ENCODE measurements at regions not wholly inside any gene's neighbourhood (a gene's known extent, or its start where the extent isn't known, plus 50 kb on each side); places are given as distances from the start of the nearest gene placed in this dataset.

DNA sequence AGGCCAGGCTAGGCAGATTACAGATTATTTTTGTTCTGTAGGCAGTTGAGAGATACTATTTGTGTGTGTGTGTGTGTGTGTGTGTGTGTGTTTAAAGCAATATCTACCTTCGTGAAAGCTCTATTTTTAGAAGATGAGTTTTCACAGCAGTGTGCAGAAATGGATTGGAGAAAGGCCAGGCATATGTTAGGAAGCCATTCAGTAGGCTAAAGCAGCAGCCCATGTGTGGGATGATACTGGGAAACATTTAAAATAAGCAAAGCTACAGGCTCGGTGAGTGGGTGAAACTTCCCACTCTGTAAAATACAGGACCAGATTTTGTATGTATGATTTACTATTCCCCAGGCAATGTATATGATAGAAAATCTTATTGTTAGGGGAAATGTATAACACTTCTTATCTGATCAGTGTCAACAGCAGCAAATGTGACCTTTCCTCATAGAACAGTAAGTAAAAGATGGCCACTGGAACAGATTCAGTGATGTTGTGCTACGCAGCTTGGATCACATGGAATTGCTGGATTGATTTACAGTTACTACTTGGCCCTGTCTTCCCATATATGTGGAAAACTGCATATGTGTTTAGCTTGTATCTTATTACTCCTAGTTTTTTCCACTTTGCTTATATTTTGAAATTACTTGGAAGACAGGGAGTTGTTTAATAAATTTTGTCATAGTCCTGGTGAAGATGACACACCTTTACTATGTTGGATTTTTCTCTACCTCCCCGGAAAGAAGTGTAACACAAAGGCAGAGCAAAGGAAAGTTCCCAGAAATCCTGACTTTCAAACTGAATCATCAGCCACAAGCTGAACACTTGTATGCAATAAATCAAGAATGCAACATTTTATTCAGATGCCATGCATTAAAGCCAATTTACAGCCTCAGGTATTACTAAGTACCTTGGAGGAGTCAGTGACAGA lies 1077.7 kb upstream of the SEMA6A start (continued):
- TF ChIP-seq, protein P1, sequence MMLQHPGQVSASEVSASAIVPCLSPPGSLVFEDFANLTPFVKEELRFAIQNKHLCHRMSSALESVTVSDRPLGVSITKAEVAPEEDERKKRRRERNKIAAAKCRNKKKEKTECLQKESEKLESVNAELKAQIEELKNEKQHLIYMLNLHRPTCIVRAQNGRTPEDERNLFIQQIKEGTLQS (CRISPR knock-in tag; conservative IDR thresholded peaks at IDR 0.05) = no peak
- TF ChIP-seq ZNF232 (CRISPR knock-in tag; IDR thresholded peaks at IDR 0.05) (no peak), ZNF532 (CRISPR knock-in tag; IDR thresholded peaks at IDR 0.05; ENCODE audit: borderline replicate concordance) (no peak)

DNA sequence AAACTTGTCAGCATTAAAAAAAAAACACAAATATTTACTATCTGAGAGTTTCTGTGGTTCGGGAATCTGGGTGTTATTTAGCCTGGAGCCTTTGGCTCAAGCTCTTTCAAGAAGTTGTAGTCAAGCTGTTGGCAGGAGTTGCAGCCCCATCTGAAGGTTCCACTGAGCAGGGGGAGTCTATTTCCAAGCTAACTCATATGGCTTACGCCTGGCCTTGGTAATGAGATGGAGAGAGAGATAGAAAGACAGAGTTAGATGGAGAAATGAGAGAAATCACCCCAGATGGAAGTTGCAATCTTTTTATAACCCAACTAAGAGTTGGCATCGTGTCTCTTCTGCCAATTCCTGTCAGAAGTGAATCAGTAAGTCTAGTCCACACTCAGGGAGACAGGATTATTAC lies 1075.2 kb upstream of the SEMA6A start:
- DNase-seq (ENCODE audit: low spot score) = no peak
- Mint-ChIP-seq H3K4me1 (peaks cover 3% of the 10 kb centered on the region), H3K27me3 (ENCODE audit: low read depth) (no peaks in the 10 kb centered on the region), H3K9me3 (no peaks in the 10 kb centered on the region), H3K27ac (no peak overlapping the region), H3K4me3 (no peak overlapping the region), H3K36me3 (no peaks in the 10 kb centered on the region)
- no peak for ATAC-seq
- CTCF ChIA-PET = no interaction called here
- no peak for TF ChIP-seq EMX1 (CRISPR knock-in tag; IDR thresholded peaks at IDR 0.05)
- no peak for TF ChIP-seq CBFB (CRISPR knock-in tag; IDR thresholded peaks at IDR 0.05; ENCODE audit: low read depth)
- no peak for TF ChIP-seq SMAD4 (CRISPR knock-in tag; IDR thresholded peaks at IDR 0.05)
- no peak for TF ChIP-seq E2F1 (CRISPR knock-in tag; IDR thresholded peaks at IDR 0.05)
- no peak for TF ChIP-seq PRRX2 (CRISPR knock-in tag; IDR thresholded peaks at IDR 0.05)
- TF ChIP-seq E2F5 (CRISPR knock-in tag; IDR thresholded peaks at IDR 0.05) = no peak
- no peak for TF ChIP-seq ZNF416 (CRISPR knock-in tag; IDR thresholded peaks at IDR 0.05)
- no peak for TF ChIP-seq STAT6 (CRISPR knock-in tag; conservative IDR thresholded peaks at IDR 0.05; ENCODE audit: low read depth)
- TF ChIP-seq ZNF263 (CRISPR knock-in tag; IDR thresholded peaks at IDR 0.05; ENCODE audit: low read depth) = no peak
- TF ChIP-seq, protein P2, sequence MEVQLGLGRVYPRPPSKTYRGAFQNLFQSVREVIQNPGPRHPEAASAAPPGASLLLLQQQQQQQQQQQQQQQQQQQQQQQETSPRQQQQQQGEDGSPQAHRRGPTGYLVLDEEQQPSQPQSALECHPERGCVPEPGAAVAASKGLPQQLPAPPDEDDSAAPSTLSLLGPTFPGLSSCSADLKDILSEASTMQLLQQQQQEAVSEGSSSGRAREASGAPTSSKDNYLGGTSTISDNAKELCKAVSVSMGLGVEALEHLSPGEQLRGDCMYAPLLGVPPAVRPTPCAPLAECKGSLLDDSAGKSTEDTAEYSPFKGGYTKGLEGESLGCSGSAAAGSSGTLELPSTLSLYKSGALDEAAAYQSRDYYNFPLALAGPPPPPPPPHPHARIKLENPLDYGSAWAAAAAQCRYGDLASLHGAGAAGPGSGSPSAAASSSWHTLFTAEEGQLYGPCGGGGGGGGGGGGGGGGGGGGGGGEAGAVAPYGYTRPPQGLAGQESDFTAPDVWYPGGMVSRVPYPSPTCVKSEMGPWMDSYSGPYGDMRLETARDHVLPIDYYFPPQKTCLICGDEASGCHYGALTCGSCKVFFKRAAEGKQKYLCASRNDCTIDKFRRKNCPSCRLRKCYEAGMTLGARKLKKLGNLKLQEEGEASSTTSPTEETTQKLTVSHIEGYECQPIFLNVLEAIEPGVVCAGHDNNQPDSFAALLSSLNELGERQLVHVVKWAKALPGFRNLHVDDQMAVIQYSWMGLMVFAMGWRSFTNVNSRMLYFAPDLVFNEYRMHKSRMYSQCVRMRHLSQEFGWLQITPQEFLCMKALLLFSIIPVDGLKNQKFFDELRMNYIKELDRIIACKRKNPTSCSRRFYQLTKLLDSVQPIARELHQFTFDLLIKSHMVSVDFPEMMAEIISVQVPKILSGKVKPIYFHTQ (CRISPR knock-in tag; IDR thresholded peaks at IDR 0.05) = no peak
- TF ChIP-seq RELA (CRISPR knock-in tag; IDR thresholded peaks at IDR 0.05; ENCODE audit: borderline replicate concordance) = no peak
- no peak for TF ChIP-seq FOXP1 (CRISPR knock-in tag; IDR thresholded peaks at IDR 0.05; ENCODE audit: borderline replicate concordance)
- TF ChIP-seq ZNF232 (CRISPR knock-in tag; IDR thresholded peaks at IDR 0.05) = no peak
- no peak for TF ChIP-seq SP1 (CRISPR knock-in tag; conservative IDR thresholded peaks at IDR 0.05)
- POLR2A ChIA-PET = no interaction called here
